HG03565 (cell line): ENCODE measurements at regions not wholly inside any gene's neighbourhood (a gene's known extent, or its start where the extent isn't known, plus 50 kb on each side); places are given as distances from the start of the nearest gene placed in this dataset.

ENCODE experiments used
- ATAC-seq: cut with Tn5 transposase; IDR thresholded peaks from one replicate; pipeline ENCODE4 v1.9.1; 2021; ENCODE audit warnings: mild to moderate bottlenecking, moderate library complexity; ENCODE audit not compliant: unreplicated experiment

- no peak for ATAC-seq
These were observed 50.1 kb downstream of the CEP43 start for GRCh38 chr6:167049275-167049674.

DNA sequence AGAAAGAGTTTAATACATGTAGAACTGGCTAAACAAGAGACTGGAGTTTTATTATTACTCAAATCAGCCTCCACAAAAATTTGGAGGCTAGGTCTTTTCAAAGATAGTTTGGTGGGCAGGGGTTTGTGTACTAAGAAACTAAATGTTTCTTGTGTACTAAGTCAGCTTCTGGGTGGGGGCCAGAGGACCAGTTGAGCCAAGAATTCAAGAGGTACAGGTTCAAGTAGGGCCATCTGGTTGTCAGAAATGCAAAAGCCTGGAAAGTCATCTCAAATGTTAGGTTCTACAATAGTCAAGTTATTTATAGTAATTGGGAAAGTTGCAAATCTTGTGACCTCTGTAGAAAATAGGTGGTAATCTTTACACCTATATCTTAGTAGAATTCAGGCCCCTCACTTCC lies 51.7 kb downstream of the CEP43 start:
- no peak for ATAC-seq

GRCh38 chr6:167053895-167054530 lies 54.8 kb downstream of the CEP43 start:
- no peak for ATAC-seq

GRCh38 chr6:167054987-167055386 lies 55.8 kb downstream of the CEP43 start:
- ATAC-seq: no peak

DNA sequence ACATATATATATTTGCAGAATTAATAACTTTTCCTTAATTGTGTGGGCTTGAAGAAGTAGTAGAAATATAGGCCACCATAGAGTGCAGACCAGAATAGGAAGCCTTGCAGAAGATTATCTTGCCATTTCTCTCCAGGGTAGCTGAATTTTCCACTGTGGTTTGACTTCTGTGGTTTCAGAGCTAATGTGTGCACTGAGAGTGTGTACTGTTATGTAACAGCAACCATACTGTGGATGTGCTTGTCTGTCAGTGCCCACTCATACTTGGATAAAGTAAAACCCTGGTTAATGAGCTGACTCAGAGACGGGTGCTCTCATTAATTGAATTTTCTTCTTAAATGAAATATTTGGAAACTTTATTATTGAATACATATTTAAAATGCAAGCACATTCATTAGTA lies 57.2 kb downstream of the CEP43 start:
- ATAC-seq: peak; percentile 92

DNA sequence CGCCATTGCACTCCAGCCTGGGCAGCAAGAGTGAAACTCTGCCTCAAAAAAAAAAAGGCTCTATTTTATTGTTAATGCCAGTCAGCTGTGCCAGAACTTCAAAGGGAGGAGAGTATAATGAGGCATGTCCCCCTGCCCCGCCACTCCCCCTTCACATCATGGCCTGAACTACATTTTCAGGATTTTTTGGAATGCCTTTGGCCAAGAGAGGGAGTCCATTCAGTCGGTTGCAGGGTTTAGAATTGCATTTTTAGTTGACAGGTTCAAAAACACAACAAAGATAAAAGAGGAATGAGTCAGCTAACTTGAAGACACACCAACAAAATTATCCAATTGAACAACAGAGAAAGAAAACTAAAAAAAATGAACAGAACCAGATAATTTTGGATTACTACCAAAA lies 59.1 kb downstream of the CEP43 start:
- no peak for ATAC-seq
